ENCODE measurements at regions not wholly inside any gene's neighbourhood (a gene's known extent, or its start where the extent isn't known, plus 50 kb on each side); places are given as distances from the start of the nearest gene placed in this dataset.

DNA sequence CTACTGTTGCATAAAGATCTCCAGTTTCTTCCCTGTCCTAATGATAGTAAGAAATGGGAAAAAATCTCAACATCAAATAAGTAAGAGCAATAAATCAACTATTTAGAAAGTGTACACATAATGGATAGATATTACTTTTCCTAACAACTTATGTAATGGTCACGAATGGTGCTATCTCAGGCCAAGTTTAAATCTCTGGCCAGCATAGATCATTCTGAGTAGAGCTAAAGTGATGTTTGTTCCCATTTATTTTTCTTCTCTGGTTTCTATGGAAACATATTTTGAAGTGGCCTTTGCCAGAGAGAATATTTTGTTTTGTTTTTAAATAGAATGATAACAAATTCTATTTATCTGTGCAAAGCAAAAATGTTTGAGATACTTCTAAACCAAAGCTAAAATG is 249.7 kb upstream of the TTC14 start:
- DNase-seq: no peak

DNA sequence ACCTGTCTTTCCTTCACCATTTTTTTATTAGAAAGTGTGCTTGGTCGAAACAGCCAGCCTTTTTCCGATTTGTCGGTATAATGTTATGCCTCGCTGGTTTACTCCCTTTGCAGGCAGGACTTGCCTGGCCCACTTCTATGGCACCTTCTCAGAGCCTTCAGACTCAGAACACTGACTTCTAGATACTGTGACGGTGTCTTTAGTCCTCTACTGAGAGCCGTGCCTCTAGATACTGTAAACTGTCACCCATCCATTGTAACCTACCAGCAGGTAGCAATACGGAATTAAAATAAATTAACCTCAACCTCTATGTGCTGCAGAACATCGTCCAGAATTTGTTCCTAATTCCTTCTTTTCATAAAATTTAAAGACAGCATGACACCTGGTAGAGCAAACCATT is 247.7 kb upstream of the TTC14 start:
- no peak for DNase-seq

DNA sequence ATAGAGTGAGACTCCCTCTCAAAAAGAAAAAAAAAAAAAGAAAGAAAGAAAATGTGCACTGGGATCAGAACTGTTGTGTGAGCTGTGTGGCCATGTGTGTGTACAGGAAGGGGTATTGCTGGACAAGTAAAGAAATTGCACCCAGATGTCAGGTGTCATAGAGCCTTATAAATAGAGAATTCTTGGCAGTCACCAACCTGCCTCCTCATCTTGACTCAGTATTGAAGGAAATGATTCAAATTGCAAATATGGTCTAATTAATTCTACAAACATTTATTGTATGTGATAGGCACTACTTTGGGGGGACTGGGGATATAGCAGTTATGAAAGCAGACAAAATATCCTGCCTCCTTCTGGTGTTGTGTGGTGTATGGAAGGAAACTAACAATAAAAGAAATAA is 243.8 kb upstream of the TTC14 start:
- DNase-seq: no peak

DNA sequence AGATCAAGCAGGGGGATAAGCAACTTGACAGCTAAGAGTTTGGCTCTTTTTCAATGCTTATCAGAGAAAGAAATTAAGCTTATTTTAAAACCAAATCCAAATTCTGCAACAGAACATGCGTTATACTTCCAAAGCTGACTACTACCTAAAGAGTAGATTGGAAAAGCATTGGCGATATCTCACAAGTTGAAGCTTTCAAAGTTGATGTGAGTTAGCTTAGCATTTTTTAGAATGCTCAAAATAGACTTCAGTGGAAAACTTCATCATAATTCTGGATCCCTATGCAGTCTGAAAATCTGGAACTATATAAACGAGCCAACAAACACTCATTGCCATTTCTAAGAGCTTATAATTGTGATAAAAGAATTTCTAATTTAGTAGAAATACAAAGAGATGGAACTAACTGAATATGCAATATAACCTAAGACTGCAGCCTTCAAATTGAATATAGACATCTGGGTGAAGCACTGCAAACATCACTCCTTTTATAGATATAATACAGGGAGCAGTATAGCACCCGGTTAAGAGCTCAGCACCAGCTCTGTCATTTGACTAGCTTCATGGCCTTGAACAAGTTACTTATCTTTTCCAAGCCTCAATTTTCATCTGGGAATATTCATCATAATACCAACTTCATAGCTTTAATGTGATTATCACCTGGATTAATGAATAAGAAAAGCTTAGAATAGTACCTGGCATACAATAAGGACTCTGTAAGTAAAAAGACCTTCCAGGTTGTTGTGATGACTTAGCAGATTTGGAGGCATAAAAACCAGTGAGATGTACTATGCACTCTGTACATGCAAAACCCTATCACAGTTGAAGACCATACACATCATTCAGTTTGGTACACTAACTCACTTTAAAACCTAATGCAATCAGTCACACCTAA is 242.7 kb upstream of the TTC14 start:
- DNase-seq: no peak

DNA sequence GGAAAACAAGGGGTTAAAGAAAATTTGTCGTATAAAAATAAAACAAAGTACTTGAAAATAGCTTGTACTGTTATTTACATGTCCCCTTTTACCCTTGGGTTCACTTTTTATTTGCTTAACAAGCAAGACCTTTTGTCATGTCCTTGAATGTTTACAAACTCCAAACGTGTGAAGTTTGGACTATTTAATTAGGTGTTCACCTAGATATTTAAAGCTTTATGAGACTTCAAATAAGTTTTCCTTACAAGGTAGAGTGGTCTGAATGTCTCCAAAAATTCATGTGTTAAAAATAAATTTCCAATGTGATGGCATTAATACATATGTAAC is 242.0 kb upstream of the TTC14 start:
- DNase-seq: no peak

DNA sequence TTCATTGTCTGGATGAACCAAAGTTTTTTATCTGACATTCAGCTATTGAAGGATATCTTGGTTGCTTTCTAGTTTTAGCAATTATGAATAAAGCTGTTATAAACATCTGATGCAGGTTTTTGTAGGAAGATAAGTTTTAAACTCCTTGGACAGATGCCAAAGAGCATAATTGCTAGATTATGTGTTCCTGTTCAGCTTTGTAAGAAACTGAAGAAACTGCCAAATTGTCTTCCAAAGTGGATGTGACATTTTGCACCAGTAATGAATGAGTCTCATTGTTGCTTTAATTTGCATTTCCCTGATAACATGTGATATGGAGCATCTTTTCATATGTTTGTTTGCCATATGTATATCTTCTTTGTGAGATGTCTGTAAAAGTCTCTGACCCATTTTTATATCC is 239.9 kb upstream of the TTC14 start:
- no peak for DNase-seq

DNA sequence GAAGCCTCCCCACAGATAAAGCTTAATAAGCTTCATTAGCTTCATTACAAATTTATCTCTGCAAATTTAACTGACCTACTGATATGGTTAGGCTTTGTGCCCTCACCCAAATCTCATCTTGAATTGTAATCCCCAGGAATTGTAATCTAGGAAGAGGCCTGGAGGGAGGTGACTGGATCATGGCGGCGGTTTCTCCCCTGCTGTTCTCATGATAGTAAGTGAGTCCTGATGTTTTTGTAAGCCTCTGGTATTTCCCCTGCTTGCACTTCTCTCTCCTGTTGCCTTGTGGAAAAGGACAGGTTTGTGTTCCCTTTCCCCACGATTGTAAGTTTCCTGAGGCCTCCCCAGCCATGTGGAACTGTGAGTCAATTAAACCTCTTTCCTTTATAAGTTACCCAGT is 226.1 kb upstream of the TTC14 start:
- DNase-seq: no peak

DNA sequence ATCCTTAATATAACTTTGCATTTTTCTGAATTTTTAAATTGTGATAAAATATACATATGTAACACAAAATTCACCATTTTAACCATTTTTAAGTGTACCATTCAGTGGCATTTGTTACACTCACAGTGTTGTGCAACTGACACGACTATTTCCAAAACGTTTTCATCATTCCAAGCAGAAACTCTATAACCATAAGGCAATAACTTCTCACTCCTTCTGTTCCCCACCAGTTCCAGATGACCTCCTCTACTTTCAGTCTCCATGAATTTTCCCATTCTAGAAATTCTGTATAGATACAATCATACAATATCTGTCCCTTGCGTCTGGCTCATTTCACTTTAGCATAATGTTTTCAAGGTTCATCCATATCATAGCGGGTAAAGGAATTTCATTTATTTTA is 223.5 kb upstream of the TTC14 start:
- no peak for DNase-seq

DNA sequence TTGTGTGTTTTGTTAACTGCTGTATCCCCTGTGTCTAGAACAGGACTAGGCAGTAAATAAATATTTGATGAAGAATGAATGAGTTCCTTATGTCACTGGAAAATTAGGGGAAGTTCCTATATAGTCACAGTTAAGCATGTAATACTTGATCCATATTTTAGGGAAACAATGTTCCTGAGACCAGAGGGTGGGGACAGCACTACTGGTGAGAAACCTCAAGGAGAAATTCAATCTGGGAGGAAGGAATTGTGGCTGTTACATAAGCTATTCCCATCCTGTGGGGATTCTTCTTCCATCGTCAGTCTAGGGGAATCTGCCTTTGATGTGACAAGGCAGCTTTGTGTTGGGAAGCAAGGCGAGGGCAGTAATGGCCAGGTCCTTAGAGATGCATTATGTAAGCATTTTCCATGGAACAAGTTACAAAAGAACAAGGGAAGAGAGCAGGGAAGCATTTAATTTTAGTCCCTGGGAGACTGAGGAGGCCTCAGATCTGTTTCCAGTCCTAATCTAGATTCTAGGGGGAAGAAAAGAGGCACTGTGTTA is 219.3 kb upstream of the TTC14 start:
- no peak for DNase-seq

DNA sequence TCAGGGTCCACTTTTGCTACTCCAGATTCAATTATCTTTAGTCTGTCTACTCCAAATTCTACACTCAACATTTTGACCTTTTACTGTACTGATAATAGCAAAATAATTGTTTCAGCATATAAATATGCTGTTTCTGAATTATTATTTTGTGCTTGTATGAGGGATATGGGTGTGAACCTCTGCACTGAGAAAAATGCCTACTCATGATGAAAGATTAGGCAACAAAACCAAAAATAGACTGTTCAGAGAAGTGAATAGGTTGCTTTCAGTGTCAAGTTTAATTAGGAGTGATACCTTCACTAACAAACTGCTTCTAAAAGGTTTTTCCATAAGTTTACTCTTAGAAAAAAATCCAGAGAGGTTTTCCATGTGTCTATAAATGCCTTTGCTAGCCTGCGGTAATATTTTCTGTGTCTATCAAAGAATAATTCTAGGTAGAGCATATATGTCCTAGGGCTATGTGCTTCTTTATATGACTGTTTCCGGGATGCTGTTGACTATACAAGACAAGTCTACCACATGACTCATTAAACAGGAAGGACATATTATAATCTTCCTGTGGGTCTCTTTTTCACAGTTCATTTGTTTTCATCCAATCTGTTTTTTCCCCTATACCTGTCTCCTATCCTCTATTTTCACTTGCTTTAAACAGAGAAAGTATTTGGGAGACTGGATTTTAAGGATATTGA is 218.5 kb upstream of the TTC14 start:
- DNase-seq: no peak

DNA sequence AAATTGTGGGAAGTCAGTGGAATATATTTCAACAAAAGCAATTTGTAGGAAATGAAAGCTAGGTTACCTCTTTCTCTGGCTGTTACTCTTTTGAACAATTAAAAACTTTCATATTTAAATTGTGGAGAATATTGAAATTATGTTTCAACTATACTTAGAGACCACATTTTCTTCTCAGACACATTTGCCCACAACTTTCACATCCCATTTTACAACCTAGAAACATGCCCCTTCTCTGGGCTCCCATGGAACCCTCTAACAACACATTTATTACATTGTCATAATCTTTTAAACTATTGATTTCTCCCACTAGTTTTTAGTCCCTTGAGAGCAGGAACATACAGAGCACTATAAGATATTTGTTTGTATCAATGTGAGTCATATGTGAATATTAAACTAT is 211.7 kb upstream of the TTC14 start:
- no peak for DNase-seq

DNA sequence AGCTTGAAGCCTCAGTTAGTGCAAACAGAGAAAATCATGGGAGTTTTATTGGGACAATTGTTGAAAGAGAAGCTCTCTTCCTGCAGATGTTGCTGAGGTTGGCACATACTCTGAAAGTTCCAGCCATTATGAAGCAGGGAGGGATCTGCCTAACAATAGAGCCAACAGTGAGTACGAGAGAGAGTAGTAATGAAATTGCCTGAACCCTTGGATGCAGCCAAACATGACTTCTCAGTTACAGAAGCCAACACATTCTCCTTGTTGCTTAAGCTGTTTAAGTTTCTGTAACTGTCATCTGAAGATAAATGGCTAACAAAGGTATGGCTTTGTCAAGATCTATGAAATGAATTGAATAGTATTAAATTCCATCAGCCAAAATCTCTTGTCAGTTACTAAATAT is 211.0 kb upstream of the TTC14 start:
- DNase-seq: no peak

DNA sequence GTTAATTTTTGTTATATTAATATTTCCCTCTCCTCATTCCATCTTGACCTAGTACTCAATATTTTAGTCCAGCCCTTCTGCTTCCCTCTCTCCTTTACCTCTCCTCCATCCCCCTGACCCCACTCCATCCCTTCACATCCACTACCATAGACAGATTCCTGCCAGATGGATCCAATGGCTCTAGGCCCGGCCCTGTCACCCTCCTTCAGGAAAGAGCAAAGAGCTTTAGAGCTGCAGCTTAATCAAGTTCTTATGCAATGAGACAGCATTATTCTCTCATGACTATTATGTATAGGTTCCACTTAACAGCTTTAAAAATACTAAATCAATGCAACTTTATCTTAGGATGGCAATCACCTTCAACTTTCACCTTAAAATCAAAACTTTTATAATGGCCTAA is 200.7 kb upstream of the TTC14 start:
- DNase-seq: no peak

DNA sequence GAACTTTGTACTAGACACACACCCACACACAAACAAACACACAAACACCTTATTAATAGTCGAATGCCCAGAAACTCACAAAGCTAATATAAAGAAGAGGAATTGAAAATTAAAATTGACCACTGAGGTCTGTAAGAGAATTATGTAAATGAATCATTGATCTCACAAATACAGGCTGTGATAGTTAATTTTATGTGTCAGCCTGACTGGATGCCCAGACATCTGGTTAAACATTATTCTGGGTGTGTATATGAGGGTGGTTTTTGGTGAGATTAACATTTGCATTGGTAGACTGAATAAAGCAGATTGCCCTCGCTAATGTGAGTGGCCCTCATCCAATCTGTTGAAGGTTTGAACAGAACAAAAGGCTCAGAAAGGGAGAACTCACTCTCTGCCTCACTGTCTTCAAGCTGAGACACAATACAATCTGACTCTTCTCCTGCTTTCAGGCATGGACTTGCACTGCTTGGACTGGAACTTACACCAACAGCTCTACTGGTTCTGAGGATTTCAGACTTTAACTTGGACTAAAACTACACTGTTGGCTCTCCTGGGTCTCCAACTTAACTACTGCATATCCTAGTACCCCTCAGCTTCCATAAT is 199.4 kb upstream of the TTC14 start:
- DNase-seq: no peak

DNA sequence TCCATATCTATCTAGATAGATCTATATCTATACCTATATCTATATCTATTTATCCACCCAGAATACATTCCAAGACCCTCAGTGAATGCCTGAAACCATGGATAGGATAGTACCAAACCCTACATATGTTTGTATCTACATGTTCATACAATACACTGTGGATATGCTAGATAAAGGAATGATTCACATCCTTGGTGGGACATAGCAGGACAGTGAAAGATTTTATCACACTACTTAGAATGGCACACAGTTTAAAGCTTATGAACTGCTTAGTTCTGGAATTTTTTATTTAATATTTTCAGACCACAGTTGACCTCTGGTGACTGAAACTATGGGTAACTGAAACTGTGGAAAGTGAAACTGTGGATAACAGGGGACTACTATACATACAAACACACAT is 198.8 kb upstream of the TTC14 start:
- DNase-seq: no peak

DNA sequence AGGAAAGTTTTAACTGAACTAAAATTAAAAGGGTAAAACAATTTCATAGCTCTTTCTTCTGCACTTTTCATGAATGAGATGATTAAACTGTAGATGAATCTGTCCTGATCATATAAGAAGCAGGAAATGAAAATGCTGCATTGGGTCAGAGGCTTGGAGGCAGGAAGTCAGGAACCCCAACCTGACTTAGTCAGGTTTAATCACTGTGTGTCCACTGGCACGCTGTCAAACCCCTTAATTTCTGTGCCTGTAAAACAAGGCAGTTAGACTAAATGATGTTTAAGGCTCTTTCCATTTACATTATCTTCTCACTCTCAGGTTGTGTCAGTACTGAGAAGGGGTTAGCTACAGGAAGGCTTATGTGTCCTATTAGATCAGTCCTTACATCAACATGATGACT is 193.3 kb upstream of the TTC14 start:
- no peak for DNase-seq

DNA sequence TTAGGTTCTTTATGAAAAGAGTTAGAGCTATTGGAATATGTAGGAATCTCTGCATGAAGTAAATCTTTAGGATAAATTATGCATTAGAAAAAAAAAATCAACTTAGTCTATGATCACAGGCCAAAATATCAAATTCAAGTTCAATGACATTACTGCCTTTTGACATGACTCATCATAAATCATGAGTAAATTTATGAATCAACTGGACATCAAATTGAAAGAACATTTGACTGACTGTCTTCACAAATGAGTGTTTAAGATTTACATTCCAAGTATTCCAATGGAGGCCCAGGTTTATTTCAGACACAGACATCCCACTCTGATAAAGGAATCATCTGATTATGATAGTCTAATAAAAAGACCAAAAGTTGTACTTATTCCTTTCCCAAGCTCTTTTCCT is 192.8 kb upstream of the TTC14 start:
- no peak for DNase-seq

DNA sequence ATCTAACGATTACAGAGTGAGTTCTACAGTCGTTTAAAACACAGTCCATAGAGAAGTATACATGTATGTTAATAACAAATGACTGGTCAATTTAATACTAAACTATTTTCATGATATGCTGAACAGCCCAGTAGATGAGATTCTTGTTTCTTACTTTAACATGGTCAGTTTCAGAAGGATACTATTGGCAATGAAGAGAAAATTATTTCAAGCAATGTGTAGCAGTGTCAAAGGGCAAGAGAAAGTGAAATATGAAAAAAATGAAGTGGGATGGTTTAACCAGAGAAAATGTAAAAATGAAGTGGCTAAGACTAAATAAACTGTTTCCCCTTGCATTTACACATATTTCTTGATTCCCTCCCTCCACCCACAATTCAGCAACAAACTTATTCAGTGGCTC is 192.1 kb upstream of the TTC14 start:
- no peak for DNase-seq

DNA sequence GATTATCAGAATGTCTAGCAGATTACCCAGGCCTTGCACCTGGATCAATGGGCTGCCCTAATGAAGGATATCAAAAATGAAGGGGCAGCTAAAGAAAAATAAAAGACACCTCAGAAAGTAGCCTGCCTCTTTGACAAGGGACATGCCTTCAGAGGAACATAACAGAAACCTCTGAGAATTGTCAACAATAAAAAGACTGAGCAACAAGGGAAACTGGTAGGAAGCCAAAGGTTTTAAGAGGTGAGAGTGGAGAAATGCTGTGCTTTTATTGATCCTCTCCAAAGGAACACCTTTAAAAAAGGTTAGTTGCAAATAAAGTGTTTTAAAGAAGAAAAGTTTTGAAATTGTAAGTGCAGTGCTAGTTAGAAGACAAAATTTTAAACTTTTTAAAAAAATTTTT is 187.8 kb upstream of the TTC14 start:
- no peak for DNase-seq

DNA sequence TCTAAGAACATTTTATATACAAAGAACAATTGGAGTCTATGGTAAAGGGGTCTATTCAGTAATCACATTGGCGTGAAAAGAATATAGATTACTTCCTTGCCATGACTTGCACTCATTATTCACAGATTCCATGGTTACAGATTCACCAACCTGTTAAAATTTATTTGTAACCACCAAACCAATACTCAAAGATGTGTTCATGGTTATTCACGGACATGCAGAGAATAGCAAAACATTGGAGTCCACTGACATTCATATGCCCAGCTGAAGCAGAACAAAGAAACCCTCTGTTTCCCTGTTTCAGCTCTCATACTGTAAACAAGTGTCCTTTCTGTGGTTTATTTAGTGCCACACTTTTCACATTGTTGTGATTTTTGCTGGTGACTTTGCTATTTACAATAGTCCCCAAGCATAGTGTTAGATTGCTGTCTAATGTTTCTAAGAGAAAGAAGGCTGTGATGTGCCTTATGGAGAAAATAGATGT is 185.8 kb upstream of the TTC14 start:
- no peak for DNase-seq

DNA sequence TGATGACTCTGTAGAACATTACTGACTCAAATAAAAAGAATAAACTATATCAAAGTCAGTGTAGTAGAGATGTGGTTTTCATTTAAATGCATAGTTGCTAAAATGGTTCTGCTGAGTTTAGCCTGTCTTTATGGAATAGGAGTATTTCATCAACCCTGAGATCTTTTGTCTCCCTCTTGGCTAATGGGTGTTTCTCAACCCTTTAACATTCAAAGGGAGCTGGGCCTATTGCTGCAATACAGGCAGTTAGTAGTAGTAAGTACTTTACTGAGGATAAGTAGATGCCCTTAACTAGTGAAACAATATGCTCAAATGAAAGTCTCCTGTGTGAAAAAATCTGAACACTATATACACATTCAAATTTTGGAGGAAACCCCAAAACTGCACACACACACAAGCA is 184.7 kb upstream of the TTC14 start:
- no peak for DNase-seq

DNA sequence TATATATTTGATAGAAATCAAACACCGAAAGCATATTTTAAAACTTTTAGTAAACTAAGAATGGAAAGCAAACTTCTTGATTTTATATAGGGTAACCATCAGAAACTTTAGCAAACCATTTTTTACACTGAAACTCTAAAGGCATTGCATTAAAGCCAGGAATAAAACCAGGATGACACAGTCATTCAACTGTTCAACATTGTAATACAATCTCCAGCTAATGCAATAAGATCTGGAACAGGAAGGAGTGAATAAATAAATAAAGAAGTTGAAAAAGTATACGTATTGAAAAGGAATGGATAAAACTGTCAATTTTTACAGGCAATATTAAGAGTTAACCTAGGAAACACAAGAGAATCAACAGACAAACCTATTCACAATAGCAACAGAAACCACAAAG is 181.9 kb upstream of the TTC14 start:
- DNase-seq: no peak

DNA sequence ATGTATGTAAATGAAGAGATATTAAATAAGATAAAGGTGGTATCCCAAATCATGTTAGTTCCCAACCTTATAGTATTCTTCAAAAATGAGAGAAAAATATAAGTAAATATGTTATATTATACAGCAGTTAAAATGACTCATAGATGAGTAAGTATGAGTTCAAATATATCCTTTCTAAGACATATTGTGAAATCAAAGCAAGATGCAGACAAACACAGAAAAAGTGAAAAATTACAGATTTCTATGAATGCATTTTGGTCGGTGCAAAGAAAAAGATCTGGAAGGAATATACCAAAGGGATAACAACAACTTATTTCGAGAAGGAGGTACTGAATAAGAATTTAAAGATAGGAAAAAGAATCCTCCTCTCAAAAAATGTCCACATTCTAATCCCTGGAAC is 181.2 kb upstream of the TTC14 start:
- no peak for DNase-seq

DNA sequence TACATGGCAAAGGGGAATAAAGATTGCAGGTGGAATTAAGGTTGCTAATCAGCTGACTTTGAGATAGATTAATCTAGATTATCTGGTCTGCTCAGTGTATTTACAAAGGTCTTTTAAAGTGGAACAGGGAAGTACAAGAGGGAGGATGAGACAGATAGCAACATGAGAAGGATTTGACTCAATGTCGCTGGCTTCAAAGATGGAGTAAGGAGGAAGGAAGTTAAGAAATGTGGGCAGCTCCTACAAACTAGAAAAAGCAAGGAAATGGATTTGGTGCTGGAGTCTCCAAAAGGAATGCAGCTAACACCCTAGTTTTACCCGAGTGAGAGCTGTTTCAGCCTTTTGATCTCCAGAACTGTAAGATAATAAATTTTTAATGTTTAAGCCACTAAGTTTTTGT is 180.7 kb upstream of the TTC14 start:
- DNase-seq: no peak
